ENCODE measurements at regions not wholly inside any gene's neighbourhood (a gene's known extent, or its start where the extent isn't known, plus 50 kb on each side); places are given as distances from the start of the nearest gene placed in this dataset.

- H3K4me1 ChIP-seq (ENCODE audit: control insufficient read depth, insufficient read depth, low read length) = peaks cover 13% of the 10 kb centered on the region
- TF ChIP-seq RFX5 (IDR thresholded peaks at IDR 0.05; ENCODE audit: low read depth, low read length) = no peak
- no peak for TF ChIP-seq RBBP5 (conservative IDR thresholded peaks at IDR 0.05)
- ATAC-seq (no peak), FAIRE-seq (no peak), DNase-seq (ENCODE audit: low read depth, low spot score) (no peak)
- H3K4me3 ChIP-seq = no peak overlapping the region
- SMC1A ChIA-PET (ENCODE audit: uncharacterized antibody, unreplicated experiment) = no interaction called here
- RAD21 ChIA-PET (ENCODE audit: unreplicated experiment) = no interaction called here
- WGBS (ENCODE audit: insufficient coverage, insufficient replicate concordance, low lambda C conversion rate, missing lambda C conversion rate) = 100% methylated on average over 1 of the region's 1 CpG
- no peaks in the 10 kb centered on the region for H3K79me2 ChIP-seq (ENCODE audit: control insufficient read depth, insufficient read depth, low read length)
- in situ Hi-C loops (cut with MboI) = no loop called here
- POLR2A ChIA-PET = no interaction called here
- no peaks in the 10 kb centered on the region; the same call in 2 of the 3 replicates for H3K9me3 ChIP-seq (replicated peaks; ENCODE audit: control insufficient read depth, insufficient read depth, low read length)
- H3K9ac ChIP-seq (ENCODE audit: control insufficient read depth, insufficient read depth, low read length) = no peak overlapping the region
- CTCF ChIA-PET = no interaction called here
- H3K36me3 ChIP-seq (ENCODE audit: control insufficient read depth in 2 of 2, insufficient read depth in 2 of 2, low read length in 1 of 2) = no peaks in the 10 kb centered on the region
- no peak overlapping the region for H3K27ac ChIP-seq (ENCODE audit: control insufficient read depth, insufficient read depth)
- H3K4me2 ChIP-seq (ENCODE audit: control insufficient read depth, insufficient read depth) = no peak overlapping the region
- BruUV-seq (replicated peaks) = no TSS peak
- no peak overlapping the region for H2AFZ ChIP-seq (ENCODE audit: control insufficient read depth, low read depth, low read length)
- intact Hi-C loops (cut with micrococcal nuclease; ENCODE audit: unreplicated experiment) = no loop called here
- no peaks in the 10 kb centered on the region for H3K27me3 ChIP-seq (replicated peaks in 1 of 2; ENCODE audit: control insufficient read depth in 2 of 2, insufficient read depth in 2 of 2, low read length in 1 of 2)
- H4K20me1 ChIP-seq (ENCODE audit: control insufficient read depth, insufficient read depth) = no peaks in the 10 kb centered on the region
These were observed 81.6 kb downstream of the MRPL14 start for GRCh38 chr6:44045672-44046015.

- Histone ChIP-seq H3K27ac (ENCODE audit: control insufficient read depth, insufficient read depth) (no peak overlapping the region), H3K36me3 (ENCODE audit: control insufficient read depth in 2 of 2, insufficient read depth in 2 of 2, low read length in 1 of 2) (no peaks in the 10 kb centered on the region), H3K79me2 (ENCODE audit: control insufficient read depth, insufficient read depth, low read length) (no peaks in the 10 kb centered on the region), H4K20me1 (ENCODE audit: control insufficient read depth, insufficient read depth) (no peaks in the 10 kb centered on the region), H3K4me1 (ENCODE audit: control insufficient read depth, insufficient read depth, low read length) (peaks cover 13% of the 10 kb centered on the region), H3K9ac (ENCODE audit: control insufficient read depth, insufficient read depth, low read length) (no peak overlapping the region), H3K4me2 (ENCODE audit: control insufficient read depth, insufficient read depth) (no peak overlapping the region), H2AFZ (ENCODE audit: control insufficient read depth, low read depth, low read length) (no peak overlapping the region), H3K4me3 (no peak overlapping the region), H3K27me3 (replicated peaks in 1 of 2; ENCODE audit: control insufficient read depth in 2 of 2, insufficient read depth in 2 of 2, low read length in 1 of 2) (no peaks in the 10 kb centered on the region), H3K9me3 (replicated peaks; ENCODE audit: control insufficient read depth, insufficient read depth, low read length) (no peaks in the 10 kb centered on the region; the same call in 2 of the 3 replicates)
- ChIA-PET SMC1A (ENCODE audit: uncharacterized antibody, unreplicated experiment) (no interaction called here), POLR2A (no interaction called here), RAD21 (ENCODE audit: unreplicated experiment) (no interaction called here), CTCF (no interaction called here)
- no TSS peak for BruUV-seq (replicated peaks)
- WGBS (ENCODE audit: insufficient coverage, insufficient replicate concordance, low lambda C conversion rate, missing lambda C conversion rate) = 66% methylated on average over 2 of the region's 2 CpGs
- DNase-seq (ENCODE audit: low read depth, low spot score) = no peak
- intact Hi-C loops (cut with micrococcal nuclease; ENCODE audit: unreplicated experiment) (no loop called here), in situ Hi-C loops (cut with MboI) (no loop called here)
- no peak for FAIRE-seq
- ATAC-seq = no peak
- TF ChIP-seq EED (IDR thresholded peaks at IDR 0.05; ENCODE audit: low read depth) (no peak), BCL3 (IDR thresholded peaks at IDR 0.05; ENCODE audit: borderline replicate concordance, insufficient read depth, low read depth, low read length, poor library complexity, severe bottlenecking) (peak; percentile 12), RUNX3 (IDR thresholded peaks at IDR 0.05; ENCODE audit: low read length) (no peak), CEBPB (IDR thresholded peaks at IDR 0.05; ENCODE audit: borderline replicate concordance in 1 of 2, low read depth in 2 of 2, low read length in 2 of 2) (no peak)
These were observed 82.1 kb downstream of the MRPL14 start for GRCh38 chr6:44044940-44045671.
